ENCODE measurements at regions not wholly inside any gene's neighbourhood (a gene's known extent, or its start where the extent isn't known, plus 50 kb on each side); places are given as distances from the start of the nearest gene placed in this dataset.

DNA sequence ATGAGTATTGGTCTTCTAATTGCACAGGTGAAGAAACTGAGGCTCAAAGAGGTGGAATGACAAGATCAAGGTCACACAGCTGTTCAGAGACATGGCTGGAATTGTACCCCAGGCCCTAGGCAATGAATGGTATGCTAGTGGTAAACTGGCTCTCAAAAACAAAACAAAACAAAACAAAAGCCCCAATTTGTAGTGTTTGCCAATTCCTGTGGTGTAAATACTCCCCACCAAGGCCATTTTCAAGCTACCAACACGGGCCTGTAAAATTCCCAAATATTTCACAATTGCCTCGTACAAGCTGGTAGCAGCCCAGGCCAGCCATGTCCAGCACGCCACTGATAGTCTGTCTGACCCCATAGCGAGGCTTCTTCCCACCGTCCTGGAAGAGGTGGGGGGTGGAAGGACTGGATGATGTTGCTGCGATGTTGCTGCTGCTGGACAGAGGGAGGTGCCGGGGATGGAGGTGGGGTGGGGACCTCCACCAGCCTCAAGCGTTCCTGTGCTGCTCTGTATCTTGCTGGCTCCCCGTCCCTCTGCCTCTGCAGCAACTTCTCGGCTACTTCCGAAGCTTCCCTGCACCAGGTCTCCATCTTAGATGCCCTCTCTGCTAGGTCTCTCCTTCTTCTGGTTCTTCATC lies 62.2 kb upstream of the RUNX3 start:
- Histone ChIP-seq H3K9me3 (ENCODE audit: low read length) (no peaks in the 10 kb centered on the region), H3K79me2 (ENCODE audit: insufficient read depth, low read depth, low read length) (no peaks in the 10 kb centered on the region), H3K4me1 (ENCODE audit: insufficient read depth, low read length, poor library complexity, severe bottlenecking) (peaks cover 14% of the 10 kb centered on the region), H3K9me2 (ENCODE audit: insufficient read depth, low read length) (no peaks in the 10 kb centered on the region), H3K27ac (ENCODE audit: low read depth, low read length, poor library complexity, severe bottlenecking) (no peak overlapping the region), H3K36me3 (ENCODE audit: insufficient read depth, low read length) (no peaks in the 10 kb centered on the region), H3K4me2 (ENCODE audit: low read length) (no peak overlapping the region), H3K4me3 (ENCODE audit: low read depth, low read length, poor library complexity, severe bottlenecking) (no peak overlapping the region), H4K20me1 (ENCODE audit: insufficient read depth, low read length) (no peaks in the 10 kb centered on the region), H2AFZ (ENCODE audit: low read length) (peak overlapping the region; percentile 56)
- no peak for TF ChIP-seq EZH2phosphoT487 (IDR thresholded peaks at IDR 0.05; ENCODE audit: borderline replicate concordance, low read depth, low read length)
- ChIA-PET CTCF (ENCODE audit: unreplicated experiment) (interaction anchor here (0.7 kb wide), 1 partner anchor 1043 kb away, joined by 5 read pairs; no protein-coding TSS in a partner anchor), POLR2A (interaction anchor here (0.7 kb wide), 1 partner anchor 87 kb away, joined by 3 read pairs; no protein-coding TSS in a partner anchor)
- no peak for DNase-seq (ENCODE audit: low spot score)
- no TSS peak for BruUV-seq (replicated peaks)
- intact Hi-C loops (cut with micrococcal nuclease; ENCODE audit: unreplicated experiment), result no loop called here

- H3K9me2 ChIP-seq (ENCODE audit: insufficient read depth, low read length), result no peaks in the 10 kb centered on the region
- BruUV-seq (replicated peaks), result no TSS peak
- no peaks in the 10 kb centered on the region for H3K36me3 ChIP-seq (ENCODE audit: insufficient read depth, low read length)
- no peak overlapping the region for H2AFZ ChIP-seq (ENCODE audit: low read length)
- H3K79me2 ChIP-seq (ENCODE audit: insufficient read depth, low read depth, low read length), result no peaks in the 10 kb centered on the region
- ChIA-PET CTCF (ENCODE audit: unreplicated experiment) (interaction anchor here (0.6 to 0.7 kb wide), 2 partner anchors 352 to 1044 kb away, joined by 3 to 5 read pairs; no protein-coding TSS in a partner anchor), POLR2A (interaction anchor here (0.7 kb wide), 1 partner anchor 87 kb away, joined by 3 read pairs; no protein-coding TSS in a partner anchor)
- intact Hi-C loops (cut with micrococcal nuclease; ENCODE audit: unreplicated experiment), result no loop called here
- no peak overlapping the region for H3K27ac ChIP-seq (ENCODE audit: low read depth, low read length, poor library complexity, severe bottlenecking)
- H3K4me3 ChIP-seq (ENCODE audit: low read depth, low read length, poor library complexity, severe bottlenecking), result no peak overlapping the region
- no peak overlapping the region for H3K4me2 ChIP-seq (ENCODE audit: low read length)
- no peak for DNase-seq (ENCODE audit: low spot score)
- H4K20me1 ChIP-seq (ENCODE audit: insufficient read depth, low read length), result no peaks in the 10 kb centered on the region
- H3K9me3 ChIP-seq (ENCODE audit: low read length), result no peaks in the 10 kb centered on the region
- H3K4me1 ChIP-seq (ENCODE audit: insufficient read depth, low read length, poor library complexity, severe bottlenecking), result peaks cover 9% of the 10 kb centered on the region
- TF ChIP-seq CTCF (conservative IDR thresholded peaks at IDR 0.05; ENCODE audit: low read length) (no peak), EZH2phosphoT487 (IDR thresholded peaks at IDR 0.05; ENCODE audit: borderline replicate concordance, low read depth, low read length) (no peak)
These were observed 61.6 kb upstream of the RUNX3 start for GRCh38 chr1:24991697-24992096.

DNA sequence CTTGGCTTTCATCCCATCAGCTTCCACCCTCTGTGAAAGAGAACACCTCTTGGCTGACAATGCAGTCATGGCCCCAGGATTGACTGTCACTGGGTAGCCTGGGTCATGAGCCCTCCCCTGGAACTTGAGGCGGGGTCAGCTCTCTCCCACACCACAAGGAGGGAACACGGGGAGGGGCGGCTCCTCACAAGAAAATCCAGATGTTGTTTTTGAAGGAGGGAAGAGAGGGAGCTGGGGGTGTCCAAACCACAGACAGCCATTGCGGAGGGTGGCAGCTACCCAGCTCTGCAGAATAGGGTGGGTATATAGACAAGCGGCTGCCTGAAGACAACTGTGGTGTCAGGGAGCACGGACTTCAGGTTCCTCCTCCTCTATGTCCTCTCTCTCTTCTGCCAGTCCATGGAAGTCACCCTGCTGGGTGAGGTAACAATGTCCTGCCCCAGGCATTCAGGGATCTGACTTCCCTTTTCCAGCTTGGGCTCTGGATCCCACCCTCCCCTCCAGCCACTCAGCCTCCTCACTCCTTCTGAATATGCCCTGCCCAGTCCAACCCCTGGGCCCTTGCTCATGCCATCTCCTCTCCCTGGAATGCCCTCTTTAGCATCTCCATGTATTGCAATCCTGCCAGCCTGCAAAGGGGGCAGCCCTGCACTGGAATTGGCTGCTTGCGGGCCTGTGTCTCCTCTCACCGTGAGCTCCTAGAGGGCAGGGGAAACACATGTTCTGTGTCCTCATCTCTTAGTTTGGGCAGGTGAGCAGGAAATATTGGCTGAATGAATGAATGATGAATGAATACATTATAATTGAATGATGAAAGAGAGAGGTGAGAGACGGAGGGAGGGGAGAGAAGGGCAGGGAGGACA lies 60.9 kb upstream of the RUNX3 start:
- TF ChIP-seq EZH2phosphoT487 (IDR thresholded peaks at IDR 0.05; ENCODE audit: borderline replicate concordance, low read depth, low read length), result no peak
- 0 out of 2 replicates have a peak, but pooled peaks have one; percentile 36 for TF ChIP-seq CTCF (conservative IDR thresholded peaks at IDR 0.05; ENCODE audit: low read length)
- Histone ChIP-seq H3K27ac (ENCODE audit: low read depth, low read length, poor library complexity, severe bottlenecking) (no peak overlapping the region), H2AFZ (ENCODE audit: low read length) (no peak overlapping the region), H3K4me2 (ENCODE audit: low read length) (no peak overlapping the region), H3K36me3 (ENCODE audit: insufficient read depth, low read length) (no peaks in the 10 kb centered on the region), H3K9me3 (ENCODE audit: low read length) (no peaks in the 10 kb centered on the region), H3K4me1 (ENCODE audit: insufficient read depth, low read length, poor library complexity, severe bottlenecking) (peaks cover 9% of the 10 kb centered on the region), H4K20me1 (ENCODE audit: insufficient read depth, low read length) (no peaks in the 10 kb centered on the region), H3K4me3 (ENCODE audit: low read depth, low read length, poor library complexity, severe bottlenecking) (no peak overlapping the region), H3K79me2 (ENCODE audit: insufficient read depth, low read depth, low read length) (no peaks in the 10 kb centered on the region), H3K9me2 (ENCODE audit: insufficient read depth, low read length) (no peaks in the 10 kb centered on the region)
- ChIA-PET CTCF (ENCODE audit: unreplicated experiment) (interaction anchor here (0.6 kb wide), 1 partner anchor 351 kb away, joined by 3 read pairs; no protein-coding TSS in a partner anchor), POLR2A (interaction anchor here (1.1 kb wide), 1 partner anchor 12 kb away, joined by 3 read pairs; no protein-coding TSS in a partner anchor)
- DNase-seq (ENCODE audit: low spot score), result peak; percentile 21
- BruUV-seq (replicated peaks), result no TSS peak
- intact Hi-C loops (cut with micrococcal nuclease; ENCODE audit: unreplicated experiment), result no loop called here
